Neural cell (in vitro differentiated cells): ENCODE measurements at regions not wholly inside any gene's neighbourhood (a gene's known extent, or its start where the extent isn't known, plus 50 kb on each side); places are given as distances from the start of the nearest gene placed in this dataset.

ENCODE experiments used
- H2AFZ ChIP-seq: fragments of 200-600, 300-800 bp; sonication (generic), shearing (Covaris generic); 2 replicates; pipeline ENCODE4 v1.6.0; 2014; ENCODE audit warnings: low read depth, mild to moderate bottlenecking, antibody characterized with exemption, low read length, moderate library complexity
- H3F3A ChIP-seq: fragments of 200-600 bp; shearing (Covaris generic); 2 replicates; pipeline ENCODE4 v1.6.1; 2016; ENCODE audit warnings: mild to moderate bottlenecking, moderate library complexity, mixed read lengths, antibody characterized with exemption, low read length; ENCODE audit not compliant: insufficient read depth, poor library complexity, severe bottlenecking
- H3K27ac ChIP-seq: fragments of 200-600, 300-800 bp; sonication (generic), shearing (Covaris generic); 2 replicates; pipeline ENCODE4 v1.5.1; 2014; ENCODE audit warnings: mild to moderate bottlenecking, low read length, moderate library complexity
- H3K27me3 ChIP-seq: fragments of 300-800, 200-600 bp; sonication (generic), shearing (Covaris generic); 2 replicates; pipeline ENCODE4 v1.6.0; 2014; ENCODE audit warnings: mild to moderate bottlenecking, low read depth, low read length, moderate library complexity; ENCODE audit not compliant: insufficient read depth
- H3K36me3 ChIP-seq: fragments of 300-800, 200-600 bp; sonication (generic), shearing (Covaris generic); 2 replicates; pipeline ENCODE4 v1.5.1; 2014; ENCODE audit warnings: mild to moderate bottlenecking, antibody characterized with exemption, low read length, moderate library complexity; ENCODE audit not compliant: insufficient read depth
- H3K4me2 ChIP-seq: fragments of 300-800, 200-600 bp; sonication (generic), shearing (Covaris generic); 2 replicates; pipeline ENCODE4 v1.6.0; 2014; ENCODE audit warnings: mild to moderate bottlenecking, low read length
- H3K4me3 ChIP-seq: fragments of 300-800, 200-600 bp; sonication (generic), shearing (Covaris generic); 2 replicates; pipeline ENCODE4 v1.5.1; 2014; ENCODE audit warnings: mild to moderate bottlenecking, low read length, moderate library complexity
- H3K79me2 ChIP-seq: fragments of 200-600 bp; shearing (Covaris generic); replicated peaks from 2 replicates; pipeline ENCODE4 v1.6.0; 2014; ENCODE audit warnings: mild to moderate bottlenecking, low read length, moderate library complexity; ENCODE audit not compliant: insufficient read depth
- H3K9ac ChIP-seq: fragments of 300-800, 200-600 bp; sonication (generic), shearing (Covaris generic); 2 replicates; pipeline ENCODE4 v1.6.1; 2016; ENCODE audit warnings: mild to moderate bottlenecking, low read length, mixed read lengths
- H3K9me2 ChIP-seq: fragments of 200-600 bp; shearing (Covaris generic); 2 replicates; pipeline ENCODE4 v1.6.1; 2016; ENCODE audit warnings: mild to moderate bottlenecking, low read length, mixed read lengths; ENCODE audit not compliant: insufficient read depth
- H3K9me3 ChIP-seq: fragments of 200-600, 300-800 bp; sonication (generic), shearing (Covaris generic); 2 replicates; pipeline ENCODE4 v1.6.1; 2016; ENCODE audit warnings: mild to moderate bottlenecking, mixed run types, low read length, moderate library complexity, mixed read lengths
- H4K20me1 ChIP-seq: fragments of 200-600 bp; shearing (Covaris generic); 2 replicates; pipeline ENCODE4 v1.6.1; 2016; ENCODE audit warnings: mild to moderate bottlenecking, mixed run types; ENCODE audit not compliant: insufficient read depth
- EP300 ChIP-seq: fragments of 450-650 bp; conservative IDR thresholded peaks from 2 replicates; pipeline ENCODE4 v1.6.1; 2014; ENCODE audit warnings: antibody characterized with exemption, mild to moderate bottlenecking, moderate library complexity; ENCODE audit not compliant: poor library complexity, severe bottlenecking
- EZH2 ChIP-seq: fragments of 200-600, 300-800 bp; shearing (Covaris generic), sonication (generic); IDR thresholded peaks from 2 replicates; pipeline ENCODE4 v1.6.1; 2014; ENCODE audit warnings: antibody characterized with exemption, low read length, borderline replicate concordance, mild to moderate bottlenecking; ENCODE audit not compliant: insufficient read depth, poor library complexity, severe bottlenecking
- MXI1 ChIP-seq: fragments of 450-650 bp; conservative IDR thresholded peaks from 2 replicates; pipeline ENCODE4 v1.6.1; 2014; ENCODE audit warnings: antibody characterized with exemption, mild to moderate bottlenecking; ENCODE audit not compliant: poor library complexity, severe bottlenecking
- POLR2AphosphoS5 ChIP-seq: IDR thresholded peaks from 2 replicates; pipeline ENCODE4 v1.6.1; 2012
- RAD21 ChIP-seq: fragments of 450-650 bp; conservative IDR thresholded peaks from 2 replicates; pipeline ENCODE4 v1.6.1; 2014; ENCODE audit warnings: antibody characterized with exemption, mild to moderate bottlenecking, moderate library complexity
- SMC3 ChIP-seq: fragments of 450-650 bp; conservative IDR thresholded peaks from 2 replicates; pipeline ENCODE4 v1.6.1; 2014; ENCODE audit warnings: antibody characterized with exemption, mild to moderate bottlenecking, moderate library complexity; ENCODE audit not compliant: poor library complexity
- TAF1 ChIP-seq: IDR thresholded peaks from 2 replicates; pipeline ENCODE4 v1.6.1; 2012; ENCODE audit warnings: low read depth
- TF ChIP-seq, protein P1 (sequence below): fragments of 450-650 bp; IDR thresholded peaks from 2 replicates; pipeline ENCODE4 v1.5.1; 2014; ENCODE audit warnings: antibody characterized with exemption, mild to moderate bottlenecking, moderate library complexity; ENCODE audit not compliant: poor library complexity, severe bottlenecking
- TF ChIP-seq, protein P2 (sequence below): IDR thresholded peaks from 2 replicates; pipeline ENCODE4 v1.6.1; 2012; ENCODE audit warnings: borderline replicate concordance

DNA sequence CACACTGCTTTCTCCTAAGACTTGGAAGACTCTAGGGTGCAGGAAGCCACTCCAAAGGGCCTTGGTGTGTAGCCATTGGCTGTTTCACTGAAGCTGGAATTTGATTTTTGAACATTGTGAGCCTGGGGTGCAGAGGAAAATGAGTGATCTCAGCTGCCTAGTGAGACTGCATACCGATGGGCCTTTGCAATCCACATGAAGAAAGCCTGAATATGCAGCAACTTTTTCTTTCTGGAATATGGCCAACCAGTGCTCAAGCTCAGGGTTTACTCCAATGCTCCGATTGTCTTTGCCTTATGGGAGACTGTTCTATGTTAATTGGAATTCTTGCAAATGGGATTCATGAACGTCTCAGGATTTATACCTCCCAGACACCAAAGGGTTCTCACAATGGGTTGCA lies 242.6 kb downstream of the DOK5 start:
- Histone ChIP-seq H3K4me3 (no peak overlapping the region), H2AFZ (no peak overlapping the region), H4K20me1 (no peaks in the 10 kb centered on the region), H3K27me3 (no peaks in the 10 kb centered on the region), H3K36me3 (no peaks in the 10 kb centered on the region), H3K27ac (no peak overlapping the region), H3K9ac (no peak overlapping the region), H3K9me2 (no peaks in the 10 kb centered on the region), H3K9me3 (no peaks in the 10 kb centered on the region), H3K4me2 (no peak overlapping the region), H3K79me2 (no peaks in the 10 kb centered on the region), H3F3A (no peaks in the 10 kb centered on the region)
- no peak for TF ChIP-seq RAD21
- no peak for TF ChIP-seq SMC3
- TF ChIP-seq POLR2AphosphoS5, result no peak
- no peak for TF ChIP-seq MXI1
- TF ChIP-seq EZH2, result no peak
- no peak for TF ChIP-seq TAF1
- TF ChIP-seq, protein P1, sequence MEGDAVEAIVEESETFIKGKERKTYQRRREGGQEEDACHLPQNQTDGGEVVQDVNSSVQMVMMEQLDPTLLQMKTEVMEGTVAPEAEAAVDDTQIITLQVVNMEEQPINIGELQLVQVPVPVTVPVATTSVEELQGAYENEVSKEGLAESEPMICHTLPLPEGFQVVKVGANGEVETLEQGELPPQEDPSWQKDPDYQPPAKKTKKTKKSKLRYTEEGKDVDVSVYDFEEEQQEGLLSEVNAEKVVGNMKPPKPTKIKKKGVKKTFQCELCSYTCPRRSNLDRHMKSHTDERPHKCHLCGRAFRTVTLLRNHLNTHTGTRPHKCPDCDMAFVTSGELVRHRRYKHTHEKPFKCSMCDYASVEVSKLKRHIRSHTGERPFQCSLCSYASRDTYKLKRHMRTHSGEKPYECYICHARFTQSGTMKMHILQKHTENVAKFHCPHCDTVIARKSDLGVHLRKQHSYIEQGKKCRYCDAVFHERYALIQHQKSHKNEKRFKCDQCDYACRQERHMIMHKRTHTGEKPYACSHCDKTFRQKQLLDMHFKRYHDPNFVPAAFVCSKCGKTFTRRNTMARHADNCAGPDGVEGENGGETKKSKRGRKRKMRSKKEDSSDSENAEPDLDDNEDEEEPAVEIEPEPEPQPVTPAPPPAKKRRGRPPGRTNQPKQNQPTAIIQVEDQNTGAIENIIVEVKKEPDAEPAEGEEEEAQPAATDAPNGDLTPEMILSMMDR, result no peak
- TF ChIP-seq EP300, result no peak
- TF ChIP-seq, protein P2, sequence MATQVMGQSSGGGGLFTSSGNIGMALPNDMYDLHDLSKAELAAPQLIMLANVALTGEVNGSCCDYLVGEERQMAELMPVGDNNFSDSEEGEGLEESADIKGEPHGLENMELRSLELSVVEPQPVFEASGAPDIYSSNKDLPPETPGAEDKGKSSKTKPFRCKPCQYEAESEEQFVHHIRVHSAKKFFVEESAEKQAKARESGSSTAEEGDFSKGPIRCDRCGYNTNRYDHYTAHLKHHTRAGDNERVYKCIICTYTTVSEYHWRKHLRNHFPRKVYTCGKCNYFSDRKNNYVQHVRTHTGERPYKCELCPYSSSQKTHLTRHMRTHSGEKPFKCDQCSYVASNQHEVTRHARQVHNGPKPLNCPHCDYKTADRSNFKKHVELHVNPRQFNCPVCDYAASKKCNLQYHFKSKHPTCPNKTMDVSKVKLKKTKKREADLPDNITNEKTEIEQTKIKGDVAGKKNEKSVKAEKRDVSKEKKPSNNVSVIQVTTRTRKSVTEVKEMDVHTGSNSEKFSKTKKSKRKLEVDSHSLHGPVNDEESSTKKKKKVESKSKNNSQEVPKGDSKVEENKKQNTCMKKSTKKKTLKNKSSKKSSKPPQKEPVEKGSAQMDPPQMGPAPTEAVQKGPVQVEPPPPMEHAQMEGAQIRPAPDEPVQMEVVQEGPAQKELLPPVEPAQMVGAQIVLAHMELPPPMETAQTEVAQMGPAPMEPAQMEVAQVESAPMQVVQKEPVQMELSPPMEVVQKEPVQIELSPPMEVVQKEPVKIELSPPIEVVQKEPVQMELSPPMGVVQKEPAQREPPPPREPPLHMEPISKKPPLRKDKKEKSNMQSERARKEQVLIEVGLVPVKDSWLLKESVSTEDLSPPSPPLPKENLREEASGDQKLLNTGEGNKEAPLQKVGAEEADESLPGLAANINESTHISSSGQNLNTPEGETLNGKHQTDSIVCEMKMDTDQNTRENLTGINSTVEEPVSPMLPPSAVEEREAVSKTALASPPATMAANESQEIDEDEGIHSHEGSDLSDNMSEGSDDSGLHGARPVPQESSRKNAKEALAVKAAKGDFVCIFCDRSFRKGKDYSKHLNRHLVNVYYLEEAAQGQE, result no peak

DNA sequence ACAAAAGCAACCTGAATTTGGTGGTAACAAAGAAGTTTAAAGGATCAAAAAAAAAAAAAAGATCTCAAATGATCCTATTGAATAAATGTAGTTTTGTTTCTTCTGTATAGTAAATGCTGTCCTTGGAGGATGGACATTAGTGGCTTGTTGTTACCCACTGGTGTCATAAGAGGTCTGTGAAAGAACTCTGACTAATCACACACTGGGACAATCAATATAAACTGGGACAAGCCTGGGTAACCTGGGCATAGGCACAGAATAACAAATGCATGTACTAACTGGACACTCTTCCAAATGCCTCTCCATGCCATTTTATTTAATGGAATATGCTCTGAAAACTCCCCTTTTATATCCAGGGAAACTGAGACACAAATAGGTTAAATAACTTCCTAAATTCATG lies 241.4 kb downstream of the DOK5 start:
- Histone ChIP-seq H3K9me2 (no peaks in the 10 kb centered on the region), H3K9ac (no peak overlapping the region), H3K27me3 (no peaks in the 10 kb centered on the region), H3K36me3 (no peaks in the 10 kb centered on the region), H2AFZ (no peak overlapping the region), H3K27ac (no peak overlapping the region), H3K9me3 (no peaks in the 10 kb centered on the region), H3K79me2 (no peaks in the 10 kb centered on the region), H3K4me3 (no peak overlapping the region), H3F3A (no peaks in the 10 kb centered on the region), H4K20me1 (no peaks in the 10 kb centered on the region), H3K4me2 (no peak overlapping the region)
- TF ChIP-seq, protein P1, result no peak
- TF ChIP-seq, protein P2, result no peak
- TF ChIP-seq EP300 (no peak), TAF1 (no peak), EZH2 (no peak), MXI1 (no peak), POLR2AphosphoS5 (no peak)
